GM23248 (cell line): ENCODE measurements at regions not wholly inside any gene's neighbourhood (a gene's known extent, or its start where the extent isn't known, plus 50 kb on each side); places are given as distances from the start of the nearest gene placed in this dataset.

ENCODE experiments used
- DNase-seq: peaks from one replicate; pipeline ENCODE4 v3.0.0-alpha.2; 2015
- H2AFZ ChIP-seq: fragments of 200-600 bp; sonication (generic); 2 replicates; pipeline ENCODE4 v1.6.1; 2016; ENCODE audit warnings: antibody characterized with exemption
- H3F3A ChIP-seq: fragments of 200-600 bp; sonication (generic); 2 replicates; pipeline ENCODE4 v1.6.1; 2016; ENCODE audit warnings: mild to moderate bottlenecking, antibody characterized with exemption, mixed run types; ENCODE audit not compliant: insufficient read depth
- H3K27ac ChIP-seq: fragments of 200-600 bp; sonication (generic); 2 replicates; pipeline ENCODE4 v1.5.1; 2016; ENCODE audit warnings: mild to moderate bottlenecking
- H3K27me3 ChIP-seq: fragments of 200-600 bp; sonication (generic); replicated peaks from 2 replicates; pipeline ENCODE4 v1.6.1; 2016; ENCODE audit warnings: mild to moderate bottlenecking; ENCODE audit not compliant: insufficient read depth
- H3K36me3 ChIP-seq: fragments of 200-600 bp; sonication (generic); 2 replicates; pipeline ENCODE4 v1.6.1; 2016; ENCODE audit warnings: low read depth, mild to moderate bottlenecking
- H3K4me1 ChIP-seq: fragments of 200-600 bp; sonication (generic); 2 replicates; pipeline ENCODE4 v1.6.1; 2016; ENCODE audit warnings: mild to moderate bottlenecking; ENCODE audit not compliant: insufficient read depth
- H3K4me2 ChIP-seq: fragments of 200-600 bp; sonication (generic); one replicate; pipeline ENCODE4 v1.6.1; 2016; ENCODE audit warnings: mild to moderate bottlenecking; ENCODE audit not compliant: unreplicated experiment
- H3K4me3 ChIP-seq: fragments of 200-600 bp; sonication (generic); 2 replicates; pipeline ENCODE4 v1.5.1; 2016; ENCODE audit warnings: mild to moderate bottlenecking
- H3K79me2 ChIP-seq: fragments of 200-600 bp; sonication (generic); 2 replicates; pipeline ENCODE4 v1.6.1; 2016; ENCODE audit warnings: mild to moderate bottlenecking; ENCODE audit not compliant: insufficient read depth
- H3K9ac ChIP-seq: fragments of 200-600 bp; sonication (generic); 2 replicates; pipeline ENCODE4 v1.6.1; 2016; ENCODE audit warnings: mild to moderate bottlenecking
- H3K9me2 ChIP-seq: fragments of 200-600 bp; sonication (generic); 2 replicates; pipeline ENCODE4 v1.6.1; 2016; ENCODE audit warnings: mixed run types, mild to moderate bottlenecking, moderate library complexity; ENCODE audit not compliant: insufficient read depth
- H3K9me3 ChIP-seq: fragments of 200-600 bp; sonication (generic); one replicate; pipeline ENCODE4 v1.6.1; 2017; ENCODE audit warnings: low read depth
- H4K20me1 ChIP-seq: fragments of 200-600 bp; sonication (generic); 2 replicates; pipeline ENCODE4 v1.6.0; 2016; ENCODE audit not compliant: insufficient read depth
- EZH2 ChIP-seq: fragments of 200-600 bp; sonication (generic); IDR thresholded peaks from 2 replicates; pipeline ENCODE4 v1.6.1; 2018; ENCODE audit warnings: antibody characterized with exemption, mild to moderate bottlenecking; ENCODE audit not compliant: insufficient read depth, poor library complexity, severe bottlenecking
- EZH2phosphoT487 ChIP-seq: fragments of 200-600 bp; sonication (generic); IDR thresholded peaks from 2 replicates; pipeline ENCODE4 v1.6.1; 2018; ENCODE audit warnings: antibody characterized with exemption, moderate library complexity, mild to moderate bottlenecking, low read depth; ENCODE audit not compliant: insufficient read depth
- WGBS, 2 experiments: methylation state at CpG; one replicate each; pipeline ENCODE4 v1.1.6; 2015 to 2017; ENCODE audit warnings: low lambda C conversion rate in 2 of 2, low coverage in 1 of 2; ENCODE audit errors: missing lambda C conversion rate in 2 of 2; 5-methylcytosine and 5-hydroxymethylcytosine counted together
- in situ Hi-C: fragments of 300-500 bp; cut with MboI; formaldehyde crosslinking; loops from 2 replicates; pipeline ENCODE4 v1.15.0; 2020

GRCh38 chr3:144384241-144384979 is 412.8 kb downstream of the DIPK2A start:
- DNase-seq = no peak
- Histone ChIP-seq H3K4me1 (no peaks in the 10 kb centered on the region), H3K79me2 (no peaks in the 10 kb centered on the region), H3K27me3 (no peaks in the 10 kb centered on the region), H3K27ac (no peak overlapping the region), H3K4me2 (no peak overlapping the region), H3K9ac (no peak overlapping the region), H3K36me3 (no peaks in the 10 kb centered on the region), H3K4me3 (no peak overlapping the region), H2AFZ (no peak overlapping the region), H3K9me3 (no peaks in the 10 kb centered on the region), H4K20me1 (no peaks in the 10 kb centered on the region), H3F3A (no peaks in the 10 kb centered on the region), H3K9me2 (no peaks in the 10 kb centered on the region)
- WGBS, 2 experiments = 62% methylated on average over 2 of the region's 2 CpGs
- in situ Hi-C loops = no loop called here
- no peak for TF ChIP-seq EZH2
- no peak for TF ChIP-seq EZH2phosphoT487

GRCh38 chr3:144390786-144391185 is 419.2 kb downstream of the DIPK2A start:
- no peak for DNase-seq
- H3F3A ChIP-seq = no peaks in the 10 kb centered on the region
- in situ Hi-C loops = no loop called here
- no peaks in the 10 kb centered on the region for H3K4me1 ChIP-seq
- no peaks in the 10 kb centered on the region for H3K79me2 ChIP-seq
- no peaks in the 10 kb centered on the region for H4K20me1 ChIP-seq
- H3K9me3 ChIP-seq = no peaks in the 10 kb centered on the region
- no peaks in the 10 kb centered on the region for H3K9me2 ChIP-seq
- no peak overlapping the region for H2AFZ ChIP-seq
- no peak overlapping the region for H3K4me2 ChIP-seq
- H3K36me3 ChIP-seq = no peaks in the 10 kb centered on the region
- H3K4me3 ChIP-seq = no peak overlapping the region
- TF ChIP-seq EZH2 (no peak), EZH2phosphoT487 (no peak)
- H3K9ac ChIP-seq = no peak overlapping the region
- H3K27me3 ChIP-seq = no peaks in the 10 kb centered on the region
- no peak overlapping the region for H3K27ac ChIP-seq

GRCh38 chr3:144391236-144391635 is 419.6 kb downstream of the DIPK2A start:
- in situ Hi-C loops = no loop called here
- Histone ChIP-seq H3K79me2 (no peaks in the 10 kb centered on the region), H3K27ac (no peak overlapping the region), H3K27me3 (no peaks in the 10 kb centered on the region), H4K20me1 (no peaks in the 10 kb centered on the region), H3K4me2 (no peak overlapping the region), H3K4me1 (no peaks in the 10 kb centered on the region), H3F3A (no peaks in the 10 kb centered on the region), H3K36me3 (no peaks in the 10 kb centered on the region), H3K4me3 (no peak overlapping the region), H2AFZ (no peak overlapping the region), H3K9me3 (no peaks in the 10 kb centered on the region), H3K9ac (no peak overlapping the region), H3K9me2 (no peaks in the 10 kb centered on the region)
- DNase-seq = no peak
- TF ChIP-seq EZH2 (no peak), EZH2phosphoT487 (no peak)

GRCh38 chr3:144394032-144394431 is 422.4 kb downstream of the DIPK2A start:
- in situ Hi-C loops = no loop called here

GRCh38 chr3:144402430-144402829 is 430.8 kb downstream of the DIPK2A start:
- Histone ChIP-seq H3K79me2 (no peaks in the 10 kb centered on the region), H3K9ac (no peak overlapping the region), H3K27me3 (no peaks in the 10 kb centered on the region), H3K9me2 (no peaks in the 10 kb centered on the region), H3K36me3 (no peaks in the 10 kb centered on the region), H3K27ac (no peak overlapping the region), H4K20me1 (no peaks in the 10 kb centered on the region), H3K4me3 (no peak overlapping the region), H3F3A (no peaks in the 10 kb centered on the region), H3K9me3 (no peaks in the 10 kb centered on the region), H3K4me2 (no peak overlapping the region), H3K4me1 (no peaks in the 10 kb centered on the region; the same call in 1 of the 2 replicates), H2AFZ (no peak overlapping the region)
- WGBS, 2 experiments = 50 to 52% methylated on average over 5 of the region's 5 CpGs
- no peak for TF ChIP-seq EZH2
- TF ChIP-seq EZH2phosphoT487 = no peak
- peak; percentile 10 for DNase-seq
- in situ Hi-C loops = no loop called here

More at GRCh38 chr3:144394032-144394431, 422.4 kb downstream of the DIPK2A start:
- Histone ChIP-seq H3K4me2 (no peak overlapping the region), H4K20me1 (no peaks in the 10 kb centered on the region), H3K79me2 (no peaks in the 10 kb centered on the region), H3K9me3 (no peaks in the 10 kb centered on the region), H3F3A (no peaks in the 10 kb centered on the region), H3K9me2 (no peaks in the 10 kb centered on the region), H2AFZ (no peak overlapping the region), H3K36me3 (no peaks in the 10 kb centered on the region), H3K27ac (no peak overlapping the region), H3K4me1 (no peaks in the 10 kb centered on the region), H3K4me3 (no peak overlapping the region), H3K27me3 (no peaks in the 10 kb centered on the region), H3K9ac (no peak overlapping the region)
- DNase-seq = peak; percentile 57
- TF ChIP-seq EZH2phosphoT487 (no peak), EZH2 (no peak)
